ENCODE measurements at regions not wholly inside any gene's neighbourhood (a gene's known extent, or its start where the extent isn't known, plus 50 kb on each side); places are given as distances from the start of the nearest gene placed in this dataset.

DNA sequence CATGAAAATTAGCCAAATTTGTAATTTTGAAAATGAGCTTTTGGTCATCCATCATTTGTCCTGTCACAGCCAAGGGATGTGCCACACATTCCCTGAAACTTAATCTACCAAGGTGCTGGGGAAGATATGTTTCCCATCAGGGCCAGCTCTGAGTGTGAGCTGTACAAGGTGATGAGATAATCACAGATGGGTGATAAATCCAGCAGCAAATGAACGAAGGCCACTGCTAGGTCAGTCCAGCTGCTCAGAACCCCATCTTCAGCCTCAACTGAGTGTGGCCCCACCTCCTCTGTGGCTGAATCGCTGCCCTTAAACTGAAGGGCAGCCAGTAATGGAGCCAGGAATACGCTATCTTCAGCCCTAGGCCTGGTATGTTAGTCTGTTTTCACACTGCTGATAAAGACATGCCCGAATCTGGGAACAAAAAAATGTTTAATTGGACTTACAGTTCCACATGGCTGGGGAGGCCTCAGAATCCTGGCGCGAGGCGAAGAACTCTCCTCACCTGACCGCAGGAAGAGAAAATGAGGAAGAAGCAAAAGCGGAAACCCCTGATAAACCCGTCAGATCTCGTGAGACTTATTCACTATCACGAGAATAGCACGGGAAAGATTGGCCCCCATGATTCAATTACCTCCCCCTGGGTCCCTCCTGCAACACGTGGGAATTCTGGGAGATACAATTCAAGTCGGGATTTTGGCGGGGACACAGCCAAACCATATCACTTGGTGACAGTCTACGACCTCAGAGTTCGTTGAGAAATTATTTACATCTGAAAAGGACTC, 553.0 kb downstream of the NTRK3 start:
- TF ChIP-seq CTCF (conservative IDR thresholded peaks at IDR 0.05; ENCODE audit: low read depth, low read length) (no peak), EZH2 (IDR thresholded peaks at IDR 0.05; ENCODE audit: borderline replicate concordance, low read depth, low read length, poor library complexity, severe bottlenecking) (no peak)

Measured in A673 (cell line).